GM23338 (cell line): ENCODE measurements at regions not wholly inside any gene's neighbourhood (a gene's known extent, or its start where the extent isn't known, plus 50 kb on each side); places are given as distances from the start of the nearest gene placed in this dataset.

Source experiments
- ATAC-seq: fragments of 200-7000 bp; cut with Tn5 transposase; 3 replicates; pipeline ENCODE4 v1.9.1; 2020
- DNase-seq: peaks from one replicate; pipeline ENCODE4 v3.0.0-alpha.2; 2015; ENCODE audit warnings: low spot score
- H2AFZ ChIP-seq: fragments of 200-600 bp; sonication (generic); 2 replicates; pipeline ENCODE4 v1.8.0; 2016; ENCODE audit warnings: antibody characterized with exemption, mild to moderate bottlenecking, moderate library complexity
- H3F3A ChIP-seq: fragments of 200-600 bp; sonication (generic); replicated peaks from 2 replicates; pipeline ENCODE4 v1.8.0; 2017; ENCODE audit warnings: antibody characterized with exemption, mixed run types, low read depth
- H3K27ac ChIP-seq: fragments of 200-600 bp; sonication (generic); 2 replicates; pipeline ENCODE4 v1.6.1; 2016; ENCODE audit warnings: low read depth
- H3K27me3 ChIP-seq: fragments of 200-600 bp; sonication (generic); 2 replicates; pipeline ENCODE4 v1.8.0; 2016; ENCODE audit warnings: mild to moderate bottlenecking, mixed run types, moderate library complexity; ENCODE audit not compliant: insufficient read depth
- H3K36me3 ChIP-seq: fragments of 200-600 bp; sonication (generic); 2 replicates; pipeline ENCODE4 v1.8.0; 2016; ENCODE audit warnings: mild to moderate bottlenecking; ENCODE audit not compliant: insufficient read depth
- H3K4me1 ChIP-seq: fragments of 200-600 bp; sonication (generic); 2 replicates; pipeline ENCODE4 v1.8.0; 2016; ENCODE audit warnings: mild to moderate bottlenecking, moderate library complexity; ENCODE audit not compliant: insufficient read depth
- H3K4me2 ChIP-seq: fragments of 200-600 bp; sonication (generic); 2 replicates; pipeline ENCODE4 v1.7.1; 2017; ENCODE audit warnings: mixed run types
- H3K4me3 ChIP-seq: fragments of 200-600 bp; sonication (generic); 2 replicates; pipeline ENCODE4 v1.6.1; 2016; ENCODE audit warnings: mixed run types
- H3K79me2 ChIP-seq: fragments of 200-600 bp; sonication (generic); replicated peaks from 2 replicates; pipeline ENCODE4 v1.8.0; 2017; ENCODE audit warnings: mild to moderate bottlenecking; ENCODE audit not compliant: insufficient read depth
- H3K9me2 ChIP-seq: fragments of 200-600 bp; sonication (generic); 2 replicates; pipeline ENCODE4 v1.8.0; 2017; ENCODE audit not compliant: insufficient read depth
- H4K20me1 ChIP-seq: fragments of 200-600 bp; sonication (generic); replicated peaks from 2 replicates; pipeline ENCODE4 v1.8.0; 2017; ENCODE audit warnings: mild to moderate bottlenecking; ENCODE audit not compliant: insufficient read depth
- H3K27ac Mint-ChIP-seq: 2 replicates; pipeline ENCODE4 v1.8.0; 2020; ENCODE audit warnings: inconsistent platforms, mild to moderate bottlenecking, moderate library complexity, mixed read lengths
- H3K27me3 Mint-ChIP-seq: 3 replicates; pipeline ENCODE4 v1.8.0; 2022; ENCODE audit warnings: low read depth, mild to moderate bottlenecking, moderate library complexity, mixed read lengths, inconsistent platforms; ENCODE audit not compliant: insufficient read depth, poor library complexity
- H3K36me3 Mint-ChIP-seq: 3 replicates; pipeline ENCODE4 v1.8.0; 2021; ENCODE audit warnings: low read depth, mild to moderate bottlenecking, inconsistent platforms, moderate library complexity, mixed read lengths
- H3K4me1 Mint-ChIP-seq: 3 replicates; pipeline ENCODE4 v1.8.0; 2020; ENCODE audit warnings: mild to moderate bottlenecking, inconsistent platforms, mixed read lengths
- H3K4me3 Mint-ChIP-seq: 3 replicates; pipeline ENCODE4 v1.8.0; 2021; ENCODE audit warnings: moderate library complexity, mild to moderate bottlenecking, inconsistent platforms, mixed read lengths
- H3K9me3 Mint-ChIP-seq: 3 replicates; pipeline ENCODE4 v1.8.0; 2020; ENCODE audit warnings: moderate library complexity, mild to moderate bottlenecking, inconsistent platforms, mixed read lengths
- CREB1 ChIP-seq: fragments of 250-450 bp; sonication (Bioruptor Pico); IDR thresholded peaks from 2 replicates; pipeline ENCODE4 v1.5.0; 2020; ENCODE audit warnings: low read depth, mild to moderate bottlenecking, moderate library complexity
- CTCF ChIP-seq, 2 experiments: fragments of 200-600 bp in 1 of 2; sonication (generic) in 1 of 2; conservative IDR thresholded peaks; 2 replicates each; pipeline versions ENCODE4 v1.5.1 to v1.6.1; 2016 to 2017; ENCODE audit warnings: antibody characterized with exemption in 2 of 2, low read depth in 2 of 2, mild to moderate bottlenecking in 2 of 2, moderate library complexity in 1 of 2
- ETS1 ChIP-seq: IDR thresholded peaks from 2 replicates; pipeline ENCODE4 v1.6.1; 2016; ENCODE audit warnings: antibody characterized with exemption
- EZH2phosphoT487 ChIP-seq: fragments of 200-600 bp; sonication (generic); IDR thresholded peaks from one replicate; pipeline ENCODE4 v1.8.1; 2018; ENCODE audit warnings: antibody characterized with exemption; ENCODE audit not compliant: unreplicated experiment
- JUNB ChIP-seq: IDR thresholded peaks from one replicate; pipeline ENCODE4 v1.6.1; 2016; ENCODE audit warnings: antibody characterized with exemption; ENCODE audit not compliant: unreplicated experiment
- POLR2AphosphoS5 ChIP-seq: IDR thresholded peaks from 2 replicates; pipeline ENCODE4 v1.6.1; 2016; ENCODE audit warnings: antibody characterized with exemption, low read depth
- ZNF114 ChIP-seq: fragments of 250-450 bp; sonication (Bioruptor Pico); IDR thresholded peaks from 2 replicates; pipeline ENCODE4 v1.5.0; 2020; ENCODE audit warnings: mild to moderate bottlenecking, moderate library complexity
- ZNF331 ChIP-seq: fragments of 250-450 bp; sonication (Bioruptor Pico); IDR thresholded peaks from 2 replicates; pipeline ENCODE4 v1.5.0; 2020; ENCODE audit warnings: low read depth, mild to moderate bottlenecking, moderate library complexity
- ZNF462 ChIP-seq: fragments of 250-450 bp; sonication (Bioruptor Pico); IDR thresholded peaks from 2 replicates; pipeline ENCODE4 v1.5.0; 2020; ENCODE audit warnings: mild to moderate bottlenecking, moderate library complexity
- TF ChIP-seq, protein P1 (sequence below): IDR thresholded peaks from one replicate; pipeline ENCODE4 v1.6.1; 2018; ENCODE audit warnings: antibody characterized with exemption; ENCODE audit not compliant: unreplicated experiment

DNA sequence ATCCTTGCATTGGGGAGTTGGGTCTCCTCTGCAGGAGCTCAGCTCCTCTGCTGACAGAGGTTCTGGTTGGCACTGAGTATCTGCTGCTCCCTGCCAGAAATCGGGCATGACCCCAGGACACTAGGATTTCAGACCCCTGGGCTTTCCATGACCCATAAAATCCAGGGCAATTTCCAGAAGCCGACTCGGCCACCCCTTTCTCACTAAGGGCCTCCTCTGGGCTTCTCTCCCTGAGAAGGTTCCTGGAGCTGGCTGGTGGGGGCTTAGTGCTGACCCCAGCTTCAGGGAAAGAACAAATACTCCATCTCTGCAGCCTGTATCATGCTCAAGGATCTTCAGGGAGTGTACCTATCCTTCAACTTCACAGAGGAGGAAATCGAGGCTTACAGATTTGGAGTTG is 603.4 kb downstream of the PTPRU start:
- H3K79me2 ChIP-seq: no peaks in the 10 kb centered on the region
- no peak overlapping the region for H2AFZ ChIP-seq
- DNase-seq (no peak), ATAC-seq (no peak)
- Mint-ChIP-seq H3K27ac (no peak overlapping the region), H3K4me1 (peaks cover 4% of the 10 kb centered on the region; the same call in 2 of the 3 replicates), H3K9me3 (peaks cover 15% of the 10 kb centered on the region), H3K36me3 (no peaks in the 10 kb centered on the region; the same call in 1 of the 3 replicates), H3K4me3 (no peak overlapping the region), H3K27me3 (peaks cover 5% of the 10 kb centered on the region)
- no peaks in the 10 kb centered on the region for H4K20me1 ChIP-seq
- H3K4me1 ChIP-seq: no peaks in the 10 kb centered on the region
- H3K4me3 ChIP-seq: no peak overlapping the region
- no peaks in the 10 kb centered on the region for H3F3A ChIP-seq
- H3K27me3 ChIP-seq: no peaks in the 10 kb centered on the region
- TF ChIP-seq, protein P1, sequence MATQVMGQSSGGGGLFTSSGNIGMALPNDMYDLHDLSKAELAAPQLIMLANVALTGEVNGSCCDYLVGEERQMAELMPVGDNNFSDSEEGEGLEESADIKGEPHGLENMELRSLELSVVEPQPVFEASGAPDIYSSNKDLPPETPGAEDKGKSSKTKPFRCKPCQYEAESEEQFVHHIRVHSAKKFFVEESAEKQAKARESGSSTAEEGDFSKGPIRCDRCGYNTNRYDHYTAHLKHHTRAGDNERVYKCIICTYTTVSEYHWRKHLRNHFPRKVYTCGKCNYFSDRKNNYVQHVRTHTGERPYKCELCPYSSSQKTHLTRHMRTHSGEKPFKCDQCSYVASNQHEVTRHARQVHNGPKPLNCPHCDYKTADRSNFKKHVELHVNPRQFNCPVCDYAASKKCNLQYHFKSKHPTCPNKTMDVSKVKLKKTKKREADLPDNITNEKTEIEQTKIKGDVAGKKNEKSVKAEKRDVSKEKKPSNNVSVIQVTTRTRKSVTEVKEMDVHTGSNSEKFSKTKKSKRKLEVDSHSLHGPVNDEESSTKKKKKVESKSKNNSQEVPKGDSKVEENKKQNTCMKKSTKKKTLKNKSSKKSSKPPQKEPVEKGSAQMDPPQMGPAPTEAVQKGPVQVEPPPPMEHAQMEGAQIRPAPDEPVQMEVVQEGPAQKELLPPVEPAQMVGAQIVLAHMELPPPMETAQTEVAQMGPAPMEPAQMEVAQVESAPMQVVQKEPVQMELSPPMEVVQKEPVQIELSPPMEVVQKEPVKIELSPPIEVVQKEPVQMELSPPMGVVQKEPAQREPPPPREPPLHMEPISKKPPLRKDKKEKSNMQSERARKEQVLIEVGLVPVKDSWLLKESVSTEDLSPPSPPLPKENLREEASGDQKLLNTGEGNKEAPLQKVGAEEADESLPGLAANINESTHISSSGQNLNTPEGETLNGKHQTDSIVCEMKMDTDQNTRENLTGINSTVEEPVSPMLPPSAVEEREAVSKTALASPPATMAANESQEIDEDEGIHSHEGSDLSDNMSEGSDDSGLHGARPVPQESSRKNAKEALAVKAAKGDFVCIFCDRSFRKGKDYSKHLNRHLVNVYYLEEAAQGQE: no peak
- TF ChIP-seq EZH2phosphoT487: no peak
- TF ChIP-seq ZNF462 (CRISPR knock-in tag): no peak
- TF ChIP-seq JUNB: no peak
- no peak for TF ChIP-seq ZNF114 (CRISPR knock-in tag)
- no peak for TF ChIP-seq POLR2AphosphoS5
- no peak for TF ChIP-seq ZNF331
- TF ChIP-seq CTCF (conservative IDR thresholded peaks at IDR 0.05; ENCODE audit: low read depth in 2 of 2): no peak
- TF ChIP-seq CREB1 (CRISPR knock-in tag): no peak
- TF ChIP-seq ETS1: no peak
- H3K36me3 ChIP-seq: peaks cover 5% of the 10 kb centered on the region; the same call in 1 of the 2 replicates
- H3K9me2 ChIP-seq: no peaks in the 10 kb centered on the region
- H3K4me2 ChIP-seq: no peak overlapping the region
- no peak overlapping the region for H3K27ac ChIP-seq
